ENCODE measurements at regions not wholly inside any gene's neighbourhood (a gene's known extent, or its start where the extent isn't known, plus 50 kb on each side); places are given as distances from the start of the nearest gene placed in this dataset.

DNA sequence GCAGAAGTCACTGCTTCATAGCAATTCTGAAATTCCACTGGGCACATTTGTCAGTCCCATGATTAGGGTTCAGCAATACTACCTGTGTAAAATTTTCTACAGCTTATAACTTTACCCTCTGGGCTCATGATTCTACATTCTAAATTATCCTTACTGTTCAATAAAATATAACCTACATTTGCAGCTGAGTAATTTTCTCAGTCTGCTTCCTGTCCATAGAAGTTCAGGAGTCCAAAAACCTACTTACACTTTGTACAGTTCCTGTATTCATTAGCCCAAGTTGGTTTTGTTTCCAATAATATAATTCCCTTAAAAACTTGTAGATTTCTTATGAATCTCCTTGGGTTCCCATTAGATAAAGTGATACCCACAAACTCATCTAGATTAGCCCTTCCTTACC is 295.3 kb downstream of the SP3 start:
- no peak overlapping the region for H3K4me3 ChIP-seq (replicated peaks in 1 of 3; ENCODE audit: insufficient read depth in 1 of 3, low read depth in 2 of 3, low read length in 3 of 3)
- FAIRE-seq (no peak), DNase-seq (ENCODE audit: low spot score) (no peak), ATAC-seq (no peak)
- H3K4me2 ChIP-seq (ENCODE audit: low read depth, low read length), result no peak overlapping the region
- H3K27ac ChIP-seq (ENCODE audit: extremely low read length, insufficient read depth, low read length), result no peak overlapping the region
- H2AFZ ChIP-seq (ENCODE audit: low read length), result no peak overlapping the region
- no TSS peak for BruUV-seq (replicated peaks)
- H3K9me3 ChIP-seq (ENCODE audit: low read length), result no peaks in the 10 kb centered on the region
- H3K36me3 ChIP-seq (replicated peaks in 1 of 2; ENCODE audit: control insufficient read depth in 1 of 2, insufficient read depth in 2 of 2, low read length in 2 of 2), result no peaks in the 10 kb centered on the region
- ChIA-PET CTCF (ENCODE audit: low intra/inter-chr PET ratio, low total read pairs) (no interaction called here), POLR2A (no interaction called here)
- in situ Hi-C loops (cut with HindIII; ENCODE audit: extremely low pct_ligation_motif_present, low pct_unique_long_range_greater_than_20kb) (no loop called here), intact Hi-C loops (cut with micrococcal nuclease; ENCODE audit: unreplicated experiment) (loop anchor here (10.0 kb wide), 1 partner anchor 265 kb away; no protein-coding TSS in a partner anchor)
- H3K4me1 ChIP-seq (ENCODE audit: insufficient read depth, low read length), result no peaks in the 10 kb centered on the region
- no peak overlapping the region for H3K9ac ChIP-seq (ENCODE audit: insufficient read depth, low read depth, low read length)
- H3K79me2 ChIP-seq (ENCODE audit: insufficient read depth, low read length), result no peaks in the 10 kb centered on the region
- H4K20me1 ChIP-seq (ENCODE audit: insufficient read depth, low read length), result no peaks in the 10 kb centered on the region
- peaks cover 0 to 5% of the 10 kb centered on the region in 2 experiments; a peak in 1 of 5 replicates for H3K27me3 ChIP-seq (ENCODE audit: control insufficient read depth in 1 of 2, insufficient read depth in 2 of 2, low read length in 2 of 2)
- TF ChIP-seq, protein P1, sequence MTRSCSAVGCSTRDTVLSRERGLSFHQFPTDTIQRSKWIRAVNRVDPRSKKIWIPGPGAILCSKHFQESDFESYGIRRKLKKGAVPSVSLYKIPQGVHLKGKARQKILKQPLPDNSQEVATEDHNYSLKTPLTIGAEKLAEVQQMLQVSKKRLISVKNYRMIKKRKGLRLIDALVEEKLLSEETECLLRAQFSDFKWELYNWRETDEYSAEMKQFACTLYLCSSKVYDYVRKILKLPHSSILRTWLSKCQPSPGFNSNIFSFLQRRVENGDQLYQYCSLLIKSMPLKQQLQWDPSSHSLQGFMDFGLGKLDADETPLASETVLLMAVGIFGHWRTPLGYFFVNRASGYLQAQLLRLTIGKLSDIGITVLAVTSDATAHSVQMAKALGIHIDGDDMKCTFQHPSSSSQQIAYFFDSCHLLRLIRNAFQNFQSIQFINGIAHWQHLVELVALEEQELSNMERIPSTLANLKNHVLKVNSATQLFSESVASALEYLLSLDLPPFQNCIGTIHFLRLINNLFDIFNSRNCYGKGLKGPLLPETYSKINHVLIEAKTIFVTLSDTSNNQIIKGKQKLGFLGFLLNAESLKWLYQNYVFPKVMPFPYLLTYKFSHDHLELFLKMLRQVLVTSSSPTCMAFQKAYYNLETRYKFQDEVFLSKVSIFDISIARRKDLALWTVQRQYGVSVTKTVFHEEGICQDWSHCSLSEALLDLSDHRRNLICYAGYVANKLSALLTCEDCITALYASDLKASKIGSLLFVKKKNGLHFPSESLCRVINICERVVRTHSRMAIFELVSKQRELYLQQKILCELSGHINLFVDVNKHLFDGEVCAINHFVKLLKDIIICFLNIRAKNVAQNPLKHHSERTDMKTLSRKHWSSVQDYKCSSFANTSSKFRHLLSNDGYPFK (CRISPR knock-in tag; IDR thresholded peaks at IDR 0.05; ENCODE audit: borderline replicate concordance), result no peak
- TF ChIP-seq ZNF17 (CRISPR knock-in tag; IDR thresholded peaks at IDR 0.05), result no peak
- no peak for TF ChIP-seq PCBP1 (IDR thresholded peaks at IDR 0.05; ENCODE audit: borderline replicate concordance, low read depth, low read length)
- TF ChIP-seq, protein P2, sequence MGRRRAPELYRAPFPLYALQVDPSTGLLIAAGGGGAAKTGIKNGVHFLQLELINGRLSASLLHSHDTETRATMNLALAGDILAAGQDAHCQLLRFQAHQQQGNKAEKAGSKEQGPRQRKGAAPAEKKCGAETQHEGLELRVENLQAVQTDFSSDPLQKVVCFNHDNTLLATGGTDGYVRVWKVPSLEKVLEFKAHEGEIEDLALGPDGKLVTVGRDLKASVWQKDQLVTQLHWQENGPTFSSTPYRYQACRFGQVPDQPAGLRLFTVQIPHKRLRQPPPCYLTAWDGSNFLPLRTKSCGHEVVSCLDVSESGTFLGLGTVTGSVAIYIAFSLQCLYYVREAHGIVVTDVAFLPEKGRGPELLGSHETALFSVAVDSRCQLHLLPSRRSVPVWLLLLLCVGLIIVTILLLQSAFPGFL (CRISPR knock-in tag; IDR thresholded peaks at IDR 0.05), result no peak
- no peak for TF ChIP-seq ZNF24 (IDR thresholded peaks at IDR 0.05)
- no peak for TF ChIP-seq ZKSCAN8 (CRISPR knock-in tag; IDR thresholded peaks at IDR 0.05; ENCODE audit: borderline replicate concordance)
- TF ChIP-seq SRF (IDR thresholded peaks at IDR 0.05; ENCODE audit: low read depth, low read length), result no peak
- TF ChIP-seq, protein P3, sequence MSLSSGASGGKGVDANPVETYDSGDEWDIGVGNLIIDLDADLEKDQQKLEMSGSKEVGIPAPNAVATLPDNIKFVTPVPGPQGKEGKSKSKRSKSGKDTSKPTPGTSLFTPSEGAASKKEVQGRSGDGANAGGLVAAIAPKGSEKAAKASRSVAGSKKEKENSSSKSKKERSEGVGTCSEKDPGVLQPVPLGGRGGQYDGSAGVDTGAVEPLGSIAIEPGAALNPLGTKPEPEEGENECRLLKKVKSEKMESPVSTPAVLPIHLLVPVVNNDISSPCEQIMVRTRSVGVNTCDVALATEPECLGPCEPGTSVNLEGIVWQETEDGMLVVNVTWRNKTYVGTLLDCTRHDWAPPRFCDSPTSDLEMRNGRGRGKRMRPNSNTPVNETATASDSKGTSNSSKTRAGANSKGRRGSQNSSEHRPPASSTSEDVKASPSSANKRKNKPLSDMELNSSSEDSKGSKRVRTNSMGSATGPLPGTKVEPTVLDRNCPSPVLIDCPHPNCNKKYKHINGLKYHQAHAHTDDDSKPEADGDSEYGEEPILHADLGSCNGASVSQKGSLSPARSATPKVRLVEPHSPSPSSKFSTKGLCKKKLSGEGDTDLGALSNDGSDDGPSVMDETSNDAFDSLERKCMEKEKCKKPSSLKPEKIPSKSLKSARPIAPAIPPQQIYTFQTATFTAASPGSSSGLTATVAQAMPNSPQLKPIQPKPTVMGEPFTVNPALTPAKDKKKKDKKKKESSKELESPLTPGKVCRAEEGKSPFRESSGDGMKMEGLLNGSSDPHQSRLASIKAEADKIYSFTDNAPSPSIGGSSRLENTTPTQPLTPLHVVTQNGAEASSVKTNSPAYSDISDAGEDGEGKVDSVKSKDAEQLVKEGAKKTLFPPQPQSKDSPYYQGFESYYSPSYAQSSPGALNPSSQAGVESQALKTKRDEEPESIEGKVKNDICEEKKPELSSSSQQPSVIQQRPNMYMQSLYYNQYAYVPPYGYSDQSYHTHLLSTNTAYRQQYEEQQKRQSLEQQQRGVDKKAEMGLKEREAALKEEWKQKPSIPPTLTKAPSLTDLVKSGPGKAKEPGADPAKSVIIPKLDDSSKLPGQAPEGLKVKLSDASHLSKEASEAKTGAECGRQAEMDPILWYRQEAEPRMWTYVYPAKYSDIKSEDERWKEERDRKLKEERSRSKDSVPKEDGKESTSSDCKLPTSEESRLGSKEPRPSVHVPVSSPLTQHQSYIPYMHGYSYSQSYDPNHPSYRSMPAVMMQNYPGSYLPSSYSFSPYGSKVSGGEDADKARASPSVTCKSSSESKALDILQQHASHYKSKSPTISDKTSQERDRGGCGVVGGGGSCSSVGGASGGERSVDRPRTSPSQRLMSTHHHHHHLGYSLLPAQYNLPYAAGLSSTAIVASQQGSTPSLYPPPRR (CRISPR knock-in tag; IDR thresholded peaks at IDR 0.05; ENCODE audit: borderline replicate concordance), result no peak
- no peak for TF ChIP-seq REXO4 (CRISPR knock-in tag; IDR thresholded peaks at IDR 0.05; ENCODE audit: borderline replicate concordance)
- TF ChIP-seq, protein P4, sequence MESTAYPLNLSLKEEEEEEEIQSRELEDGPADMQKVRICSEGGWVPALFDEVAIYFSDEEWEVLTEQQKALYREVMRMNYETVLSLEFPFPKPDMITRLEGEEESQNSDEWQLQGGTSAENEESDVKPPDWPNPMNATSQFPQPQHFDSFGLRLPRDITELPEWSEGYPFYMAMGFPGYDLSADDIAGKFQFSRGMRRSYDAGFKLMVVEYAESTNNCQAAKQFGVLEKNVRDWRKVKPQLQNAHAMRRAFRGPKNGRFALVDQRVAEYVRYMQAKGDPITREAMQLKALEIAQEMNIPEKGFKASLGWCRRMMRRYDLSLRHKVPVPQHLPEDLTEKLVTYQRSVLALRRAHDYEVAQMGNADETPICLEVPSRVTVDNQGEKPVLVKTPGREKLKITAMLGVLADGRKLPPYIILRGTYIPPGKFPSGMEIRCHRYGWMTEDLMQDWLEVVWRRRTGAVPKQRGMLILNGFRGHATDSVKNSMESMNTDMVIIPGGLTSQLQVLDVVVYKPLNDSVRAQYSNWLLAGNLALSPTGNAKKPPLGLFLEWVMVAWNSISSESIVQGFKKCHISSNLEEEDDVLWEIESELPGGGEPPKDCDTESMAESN (CRISPR knock-in tag; conservative IDR thresholded peaks at IDR 0.05), result no peak

Measured in HepG2 (cell line).